ENCODE measurements at regions not wholly inside any gene's neighbourhood (a gene's known extent, or its start where the extent isn't known, plus 50 kb on each side); places are given as distances from the start of the nearest gene placed in this dataset.

- TF ChIP-seq ZNF280C (tag by site-specific recombination; IDR thresholded peaks at IDR 0.05) (no peak), TCF7L2 (IDR thresholded peaks at IDR 0.05; ENCODE audit: borderline replicate concordance, low read depth, low read length) (no peak), HOXC10 (CRISPR knock-in tag; IDR thresholded peaks at IDR 0.05) (no peak), ZFHX2 (tag by site-specific recombination; conservative IDR thresholded peaks at IDR 0.05) (no peak), PRDM6 (tag by site-specific recombination; IDR thresholded peaks at IDR 0.05) (no peak)
These were observed 88.8 kb upstream of the NYAP2 start (continued) for GRCh38 chr2:225310745-225311144.

GRCh38 chr2:225309516-225309915, 90.0 kb upstream of the NYAP2 start:
- Histone ChIP-seq H3K4me3 (ENCODE audit: low read depth, low read length) (no peak overlapping the region), H3K36me3 (ENCODE audit: control insufficient read depth in 2 of 2, insufficient read depth in 1 of 2, low read length in 2 of 2) (no peaks in the 10 kb centered on the region), H3K4me1 (ENCODE audit: control insufficient read depth, insufficient read depth, low read length) (no peaks in the 10 kb centered on the region), H3K9me3 (ENCODE audit: control insufficient read depth, insufficient read depth, low read depth, low read length) (no peaks in the 10 kb centered on the region), H3K27ac (ENCODE audit: extremely low read depth, low read depth, low read length) (no peak overlapping the region)
- ChIA-PET POLR2A (no interaction called here), CTCF (interaction anchor here (0.6 kb wide), 1 partner anchor 39 kb away, joined by 4 read pairs; no protein-coding TSS in a partner anchor)
- TF ChIP-seq OVOL3 (tag by site-specific recombination; IDR thresholded peaks at IDR 0.05): no peak
- no peak for TF ChIP-seq ZBTB7A (tag by site-specific recombination; IDR thresholded peaks at IDR 0.05; ENCODE audit: low read depth)
- TF ChIP-seq ZNF202 (tag by site-specific recombination; IDR thresholded peaks at IDR 0.05; ENCODE audit: borderline replicate concordance): no peak
- no peak for TF ChIP-seq ZNF354C (tag by site-specific recombination; IDR thresholded peaks at IDR 0.05; ENCODE audit: borderline replicate concordance, low read depth)
- TF ChIP-seq ZNF514 (tag by site-specific recombination; IDR thresholded peaks at IDR 0.05): no peak
- TF ChIP-seq ZNF114 (tag by site-specific recombination; IDR thresholded peaks at IDR 0.05): no peak
- no peak for TF ChIP-seq ZNF19 (tag by site-specific recombination; IDR thresholded peaks at IDR 0.05; ENCODE audit: low read depth)
- no peak for TF ChIP-seq ZIC2 (tag by site-specific recombination; IDR thresholded peaks at IDR 0.05)
- TF ChIP-seq ZNF623 (tag by site-specific recombination; IDR thresholded peaks at IDR 0.05): no peak
- TF ChIP-seq ZEB2 (tag by site-specific recombination; IDR thresholded peaks at IDR 0.05): no peak
- no peak for TF ChIP-seq ZNF747 (tag by site-specific recombination; IDR thresholded peaks at IDR 0.05)

GRCh38 chr2:225296951-225297350, 102.6 kb upstream of the NYAP2 start:
- ChIA-PET POLR2A (no interaction called here), CTCF (no interaction called here)
- TF ChIP-seq ZNF280D (tag by site-specific recombination; IDR thresholded peaks at IDR 0.05): no peak
- no peak for TF ChIP-seq ZNF501 (tag by site-specific recombination; IDR thresholded peaks at IDR 0.05)
- TF ChIP-seq PRDM4 (tag by site-specific recombination; IDR thresholded peaks at IDR 0.05): no peak
- TF ChIP-seq ZNF223 (tag by site-specific recombination; IDR thresholded peaks at IDR 0.05): no peak
- TF ChIP-seq ZBTB10 (tag by site-specific recombination; IDR thresholded peaks at IDR 0.05): no peak
- no peak for TF ChIP-seq SCRT2 (tag by site-specific recombination; IDR thresholded peaks at IDR 0.05)
- no peak for TF ChIP-seq YY2 (tag by site-specific recombination; IDR thresholded peaks at IDR 0.05)

More at GRCh38 chr2:225296951-225297350, 102.6 kb upstream of the NYAP2 start:
- no peaks in the 10 kb centered on the region for H3K36me3 ChIP-seq (ENCODE audit: control insufficient read depth in 2 of 2, insufficient read depth in 1 of 2, low read length in 2 of 2)
- no peaks in the 10 kb centered on the region for H3K9me3 ChIP-seq (ENCODE audit: control insufficient read depth, insufficient read depth, low read depth, low read length)
- H3K4me3 ChIP-seq (ENCODE audit: low read depth, low read length): no peak overlapping the region
- no peaks in the 10 kb centered on the region for H3K4me1 ChIP-seq (ENCODE audit: control insufficient read depth, insufficient read depth, low read length)
- no peak overlapping the region for H3K27ac ChIP-seq (ENCODE audit: extremely low read depth, low read depth, low read length)

Data from HEK293 (cell line).